ENCODE measurements at regions not wholly inside any gene's neighbourhood (a gene's known extent, or its start where the extent isn't known, plus 50 kb on each side); places are given as distances from the start of the nearest gene placed in this dataset.

DNA sequence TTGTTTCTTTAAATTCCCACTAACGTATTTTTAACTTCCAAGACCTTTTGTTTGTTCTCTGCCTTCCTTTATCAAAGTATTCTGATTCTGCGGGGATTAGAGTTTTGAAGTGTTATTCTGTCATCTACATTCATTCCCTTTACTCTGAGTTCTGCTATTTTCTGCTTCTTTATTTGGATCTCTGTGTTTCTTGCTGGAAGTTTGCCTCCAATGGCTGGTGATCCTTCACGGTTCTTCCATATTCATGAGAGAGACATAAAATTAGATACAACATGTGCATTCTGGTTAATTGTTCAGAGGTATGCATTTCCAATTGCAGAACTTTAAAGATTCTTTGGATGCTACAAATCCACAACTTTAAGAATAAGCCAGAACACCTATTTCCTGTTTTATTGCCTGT is 244.7 kb upstream of the ADARB2 start:
- no peak for TF ChIP-seq CTCF (conservative IDR thresholded peaks at IDR 0.05; ENCODE audit: low read length)
- DNase-seq (ENCODE audit: low read depth) = no peak

DNA sequence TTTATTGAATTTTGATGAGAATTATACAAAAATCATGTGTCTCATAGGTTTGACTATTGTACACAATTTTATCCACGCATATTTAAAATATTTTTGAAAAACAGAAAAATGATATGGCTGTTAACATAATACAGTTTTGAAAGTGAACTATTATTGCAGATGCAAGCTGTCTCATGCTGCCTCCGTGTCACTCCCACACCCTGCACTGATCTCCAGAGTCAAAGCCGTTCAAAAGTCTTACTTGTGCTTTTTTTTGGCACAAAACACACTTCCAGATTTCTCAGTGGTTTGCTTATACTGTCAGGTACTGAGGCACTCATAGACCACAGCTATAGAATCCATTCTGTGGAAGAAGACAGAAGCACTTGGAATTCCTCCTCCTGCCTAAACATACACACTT is 243.1 kb upstream of the ADARB2 start:
- no peak for DNase-seq (ENCODE audit: low read depth)
- no peak for TF ChIP-seq CTCF (conservative IDR thresholded peaks at IDR 0.05; ENCODE audit: low read length)
- H3K4me3 ChIP-seq (ENCODE audit: low read length) = no peak overlapping the region

More for the DNA sequence above, 244.7 kb upstream of the ADARB2 start:
- no peak overlapping the region for H3K4me3 ChIP-seq (ENCODE audit: low read length)

DNA sequence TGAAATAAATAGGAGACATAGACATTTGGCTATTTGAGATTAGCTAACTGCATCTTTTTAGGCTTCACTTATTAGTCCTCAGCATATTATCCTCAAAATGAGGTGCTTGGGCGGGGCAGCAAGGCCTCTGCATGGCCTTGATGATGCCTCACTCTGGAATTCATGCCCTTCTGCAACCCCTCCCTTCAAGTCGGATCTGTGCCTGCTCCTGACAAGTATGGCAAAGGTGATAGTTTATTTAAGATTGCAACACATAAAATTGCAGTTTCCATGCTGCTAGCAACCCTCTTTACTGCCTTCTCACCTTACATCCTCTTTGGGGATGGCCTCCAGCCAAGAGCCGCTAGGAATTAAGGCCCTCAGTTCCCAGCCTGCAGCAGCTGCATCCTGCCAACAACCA is 241.3 kb upstream of the ADARB2 start:
- no peak overlapping the region for H3K4me3 ChIP-seq (ENCODE audit: low read length)
- no peak for TF ChIP-seq CTCF (conservative IDR thresholded peaks at IDR 0.05; ENCODE audit: low read length)
- no peak for DNase-seq (ENCODE audit: low read depth)

DNA sequence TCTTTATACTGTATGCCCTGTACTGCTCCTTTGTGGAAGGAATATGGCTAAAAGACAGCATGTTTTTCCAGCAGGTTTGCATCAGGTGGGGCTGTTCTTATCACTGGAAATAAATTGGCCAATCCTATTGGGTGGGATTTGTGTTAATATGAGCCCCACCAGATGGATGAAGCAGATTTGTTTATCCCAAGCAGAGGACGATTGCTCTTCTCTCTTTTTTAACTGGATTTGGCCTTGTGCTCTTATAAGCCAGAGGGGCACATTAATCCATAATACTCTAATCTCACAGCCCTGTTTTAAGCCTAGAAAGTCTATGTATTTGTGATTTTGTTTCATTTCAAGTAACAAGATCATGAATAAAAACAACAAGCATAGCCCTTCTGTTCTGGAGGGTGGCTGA is 240.1 kb upstream of the ADARB2 start:
- no peak overlapping the region for H3K4me3 ChIP-seq (ENCODE audit: low read length)
- DNase-seq (ENCODE audit: low read depth) = no peak
- no peak for TF ChIP-seq CTCF (conservative IDR thresholded peaks at IDR 0.05; ENCODE audit: low read length)

DNA sequence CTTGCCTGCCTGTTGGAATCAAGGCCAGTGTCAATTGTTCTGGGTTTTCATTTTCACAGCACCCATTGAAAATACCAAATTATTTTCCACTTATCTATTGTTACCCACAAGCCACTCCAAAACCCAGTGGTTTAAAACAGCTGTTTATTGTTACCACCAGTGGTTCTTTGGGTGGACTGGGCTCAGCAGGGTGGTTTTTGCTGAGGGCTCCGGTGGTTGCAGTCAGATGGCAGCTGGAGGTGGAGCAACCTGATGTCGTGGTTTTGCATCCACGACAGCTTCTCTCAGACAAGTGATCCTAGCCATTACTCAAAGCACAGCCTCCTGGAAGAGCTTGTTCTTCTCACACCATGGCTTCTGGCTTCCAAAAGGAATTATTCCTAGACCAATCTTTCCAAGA is 235.1 kb upstream of the ADARB2 start:
- no peak for DNase-seq (ENCODE audit: low read depth)
- TF ChIP-seq CTCF (conservative IDR thresholded peaks at IDR 0.05; ENCODE audit: low read length) = no peak

DNA sequence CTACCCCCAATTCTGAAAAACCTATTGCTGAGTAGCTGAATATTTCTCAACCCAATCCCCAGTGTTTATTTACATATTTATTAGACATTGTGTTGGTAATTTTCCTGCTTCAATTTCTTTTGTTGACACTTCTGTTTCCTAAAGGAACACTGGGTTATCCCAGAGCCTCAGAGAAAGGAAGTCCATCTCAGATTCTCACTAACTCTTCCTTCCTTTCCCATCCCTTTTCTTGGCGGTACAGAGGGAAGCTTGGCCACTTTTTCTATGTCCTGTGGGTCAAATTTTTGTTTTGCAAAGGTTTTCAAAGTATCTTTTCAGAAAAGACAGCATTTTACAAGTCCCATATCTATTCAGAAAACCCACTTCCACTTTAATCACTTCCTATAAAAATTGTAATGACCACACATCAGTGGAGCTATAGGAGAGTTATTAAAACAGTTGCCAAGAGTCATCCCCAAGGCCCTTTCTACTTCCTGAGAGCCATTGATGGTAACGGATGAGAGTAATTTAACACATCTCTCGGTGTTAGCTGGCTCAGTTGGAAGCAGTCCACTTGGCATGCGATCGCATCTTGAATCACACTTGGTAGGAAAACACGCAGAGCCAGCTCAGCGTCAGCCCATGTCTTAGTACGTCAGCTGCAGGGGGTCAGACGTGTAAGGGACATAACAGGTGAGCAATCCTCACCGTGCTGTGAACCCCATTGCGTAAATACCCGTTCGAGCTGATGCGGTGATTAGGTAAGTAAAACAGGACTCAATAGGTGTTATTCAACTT is 231.1 kb upstream of the ADARB2 start:
- TF ChIP-seq CTCF (conservative IDR thresholded peaks at IDR 0.05; ENCODE audit: low read length) = no peak
- no peak overlapping the region for H3K4me3 ChIP-seq (ENCODE audit: low read length)

More for the DNA sequence above, 235.1 kb upstream of the ADARB2 start:
- no peak overlapping the region for H3K4me3 ChIP-seq (ENCODE audit: low read length)

GRCh38 chr10:1966712-1967376 is 229.5 kb upstream of the ADARB2 start:
- no peak for TF ChIP-seq CTCF (conservative IDR thresholded peaks at IDR 0.05; ENCODE audit: low read length)
- no peak for DNase-seq (ENCODE audit: low read depth)
- no peak overlapping the region for H3K4me3 ChIP-seq (ENCODE audit: low read length)

More for the DNA sequence above, 231.1 kb upstream of the ADARB2 start:
- no peak for DNase-seq (ENCODE audit: low read depth)

All from AG10803 (cell line).